Esophagus muscularis mucosa (tissue), 4 donors: ENCODE measurements at regions not wholly inside any gene's neighbourhood (a gene's known extent, or its start where the extent isn't known, plus 50 kb on each side); places are given as distances from the start of the nearest gene placed in this dataset.

ENCODE experiments used
- CTCF ChIP-seq, 3 experiments: fragments of 200-600 bp in 2 of 3; fragments of 450-650 bp in 1 of 3; sonication (generic) in 2 of 3; IDR thresholded peaks; one replicate each; pipeline ENCODE4 v1.5.1; 2017 to 2019; ENCODE audit warnings: antibody characterized with exemption in 3 of 3, mild to moderate bottlenecking in 2 of 3, moderate library complexity in 1 of 3
- EP300 ChIP-seq: sonication (generic); formaldehyde crosslinking; IDR thresholded peaks from one replicate; pipeline ENCODE4 v1.6.1; 2017; ENCODE audit warnings: antibody characterized with exemption
- POLR2A ChIP-seq: fragments of 450-650 bp; IDR thresholded peaks from one replicate; pipeline ENCODE4 v1.6.1; 2017; ENCODE audit warnings: antibody characterized with exemption, moderate library complexity, mild to moderate bottlenecking, low read depth

- TF ChIP-seq CTCF (IDR thresholded peaks at IDR 0.05) (no peak), POLR2A (no peak), EP300 (no peak)
Measured at GRCh38 chr1:239647045-239647444, 260.7 kb downstream of the CHRM3 start.
